Activated T-cell treated with anti-CD3 and anti-CD28 coated beads, Interleukin-2, amount 50 U/mL, for 24 hours (primary cell): ENCODE measurements at regions not wholly inside any gene's neighbourhood (a gene's known extent, or its start where the extent isn't known, plus 50 kb on each side); places are given as distances from the start of the nearest gene placed in this dataset.

ENCODE experiments used
- DNase-seq: peaks from one replicate; pipeline ENCODE4 v3.0.0-alpha.2; 2020
- H3K27ac Mint-ChIP-seq: 2 replicates; pipeline ENCODE4 v1.8.0; 2020; ENCODE audit warnings: mild to moderate bottlenecking, mixed read lengths
- H3K27me3 Mint-ChIP-seq: 2 replicates; pipeline ENCODE4 v1.8.0; 2020; ENCODE audit warnings: mixed read lengths
- H3K36me3 Mint-ChIP-seq: 2 replicates; pipeline ENCODE4 v1.8.0; 2020; ENCODE audit warnings: low read depth, mixed read lengths
- H3K4me1 Mint-ChIP-seq: 2 replicates; pipeline ENCODE4 v1.8.0; 2020; ENCODE audit warnings: low read depth, mixed read lengths
- H3K4me3 Mint-ChIP-seq: 2 replicates; pipeline ENCODE4 v1.8.0; 2020; ENCODE audit warnings: mild to moderate bottlenecking, moderate library complexity, mixed read lengths
- H3K9me3 Mint-ChIP-seq: 2 replicates; pipeline ENCODE4 v1.8.0; 2020; ENCODE audit warnings: mixed read lengths

DNA sequence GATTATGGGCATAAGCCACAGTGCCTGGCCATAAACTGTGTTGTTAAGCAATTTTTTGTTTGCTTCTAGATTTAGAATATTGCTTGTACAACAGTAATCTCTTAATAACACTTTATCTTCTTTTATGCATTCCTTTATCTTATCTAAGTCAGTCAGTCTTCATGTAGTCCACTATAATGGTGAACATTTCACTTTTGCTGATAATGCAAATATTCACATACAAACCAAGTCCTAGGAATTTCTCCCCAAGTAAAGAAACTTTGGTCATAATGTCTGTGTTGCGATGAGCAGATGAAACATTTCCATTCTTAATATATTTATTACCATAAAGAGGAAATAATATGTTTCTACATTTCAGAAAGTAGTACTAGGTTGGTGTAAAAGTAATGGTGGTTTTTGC, 765.8 kb upstream of the ARRDC4 start:
- no peaks in the 10 kb centered on the region for H3K36me3 Mint-ChIP-seq
- no peak for DNase-seq
- no peak overlapping the region for H3K4me3 Mint-ChIP-seq
- no peak overlapping the region for H3K27ac Mint-ChIP-seq
- H3K9me3 Mint-ChIP-seq: peaks cover 4% of the 10 kb centered on the region
- H3K4me1 Mint-ChIP-seq: no peaks in the 10 kb centered on the region
- H3K27me3 Mint-ChIP-seq: no peaks in the 10 kb centered on the region

DNA sequence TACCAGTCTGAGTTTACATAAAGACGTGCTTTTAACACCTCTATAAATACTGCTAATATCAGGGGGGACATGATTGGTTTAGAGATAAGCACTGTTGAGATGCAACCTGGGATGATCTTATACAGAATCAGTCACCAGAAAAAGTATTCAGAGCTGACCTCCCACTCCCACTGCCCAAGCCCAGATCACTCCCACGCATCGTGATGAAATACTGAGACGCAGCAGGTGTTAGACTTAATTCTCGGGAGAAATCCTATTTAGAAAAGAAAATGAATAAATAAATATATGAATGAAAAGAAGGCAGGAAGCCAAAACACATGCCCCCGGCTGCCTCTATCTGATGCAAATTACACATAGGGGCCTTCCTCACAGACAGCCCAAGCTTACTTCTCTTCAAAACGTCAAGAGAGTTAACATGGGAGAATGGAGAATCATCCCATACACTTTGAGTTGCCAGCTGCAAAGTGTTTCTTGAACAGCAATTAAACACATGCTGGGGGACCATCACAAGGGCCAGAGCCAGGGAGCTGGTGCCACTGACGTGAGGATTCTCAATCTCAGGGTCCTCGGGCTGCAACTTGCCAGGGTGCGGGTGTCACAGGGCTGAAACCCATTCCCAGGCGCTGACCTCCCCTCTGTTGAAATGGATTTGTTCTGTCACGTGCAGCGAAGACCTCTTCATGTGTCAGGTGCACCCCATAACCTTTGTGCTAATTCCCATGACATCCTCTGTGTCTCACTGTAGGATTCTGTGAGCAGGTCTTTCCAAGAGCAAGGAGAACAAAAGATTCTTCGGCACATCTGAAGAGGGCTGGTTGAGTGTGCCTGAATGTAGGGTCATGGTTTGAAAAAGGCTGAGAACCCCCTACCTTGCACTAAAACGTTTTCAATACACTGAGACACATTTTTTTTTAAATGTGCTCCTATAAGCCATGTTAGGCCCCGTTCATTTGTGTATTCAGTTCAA, 764.2 kb upstream of the ARRDC4 start:
- DNase-seq: no peak
- Mint-ChIP-seq H3K27ac (no peak overlapping the region), H3K4me3 (no peak overlapping the region), H3K36me3 (no peaks in the 10 kb centered on the region), H3K9me3 (peaks cover 4% of the 10 kb centered on the region), H3K27me3 (no peaks in the 10 kb centered on the region), H3K4me1 (no peaks in the 10 kb centered on the region)

- Mint-ChIP-seq H3K4me3 (no peak overlapping the region), H3K4me1 (no peaks in the 10 kb centered on the region), H3K36me3 (no peaks in the 10 kb centered on the region), H3K9me3 (no peaks in the 10 kb centered on the region), H3K27me3 (no peaks in the 10 kb centered on the region), H3K27ac (no peak overlapping the region)
- no peak for DNase-seq
Measured at GRCh38 chr15:97199393-97200051, 761.0 kb upstream of the ARRDC4 start.

DNA sequence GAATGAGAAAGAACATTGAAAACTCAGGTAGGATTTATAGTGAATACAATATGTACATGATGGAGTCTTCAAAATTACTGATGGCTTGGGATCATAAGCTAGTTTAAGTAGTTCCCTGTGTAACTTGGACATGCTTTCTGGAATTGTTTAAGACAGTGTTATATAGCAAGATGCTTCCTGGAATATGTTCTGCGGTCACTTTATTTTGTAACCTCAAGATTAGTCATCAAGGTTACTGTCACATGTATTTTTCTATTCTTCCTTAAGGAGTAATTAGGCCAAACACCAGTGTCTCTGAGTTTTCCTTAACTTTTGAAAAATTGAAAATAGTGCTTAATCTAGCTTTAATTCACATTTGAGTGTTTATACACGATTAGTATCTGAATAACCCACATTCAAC, 760.3 kb upstream of the ARRDC4 start:
- no peak overlapping the region for H3K27ac Mint-ChIP-seq
- H3K9me3 Mint-ChIP-seq: peaks cover 2% of the 10 kb centered on the region
- no peaks in the 10 kb centered on the region for H3K4me1 Mint-ChIP-seq
- H3K36me3 Mint-ChIP-seq: no peaks in the 10 kb centered on the region
- no peak overlapping the region for H3K4me3 Mint-ChIP-seq
- H3K27me3 Mint-ChIP-seq: no peaks in the 10 kb centered on the region
- no peak for DNase-seq

DNA sequence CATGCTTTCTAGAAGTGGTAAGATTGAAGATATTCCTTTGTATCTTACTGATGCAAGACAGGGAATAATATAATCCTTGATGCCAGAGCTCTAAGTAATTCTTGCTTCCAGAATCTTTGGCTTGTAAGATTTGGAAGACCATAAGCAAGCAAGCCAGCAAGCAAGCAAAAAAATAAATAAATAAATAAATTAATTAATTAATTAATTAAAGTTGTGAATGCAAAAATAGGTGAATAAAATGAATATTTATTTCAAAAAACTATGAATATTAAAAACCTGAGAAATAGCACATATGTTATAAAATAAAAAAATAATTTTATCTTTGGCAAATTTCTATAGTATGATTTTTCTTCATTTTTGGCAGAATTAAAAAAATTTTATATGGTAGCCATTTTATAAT, 750.2 kb upstream of the ARRDC4 start:
- Mint-ChIP-seq H3K9me3 (no peaks in the 10 kb centered on the region), H3K4me3 (no peak overlapping the region), H3K4me1 (no peaks in the 10 kb centered on the region), H3K27ac (no peak overlapping the region), H3K36me3 (no peaks in the 10 kb centered on the region), H3K27me3 (no peaks in the 10 kb centered on the region)
- no peak for DNase-seq

- DNase-seq: no peak
- H3K9me3 Mint-ChIP-seq: no peaks in the 10 kb centered on the region
- H3K36me3 Mint-ChIP-seq: no peaks in the 10 kb centered on the region
- no peaks in the 10 kb centered on the region for H3K4me1 Mint-ChIP-seq
- no peak overlapping the region for H3K4me3 Mint-ChIP-seq
- no peaks in the 10 kb centered on the region for H3K27me3 Mint-ChIP-seq
- no peak overlapping the region for H3K27ac Mint-ChIP-seq
Measured at GRCh38 chr15:97215629-97216028, 744.9 kb upstream of the ARRDC4 start.

DNA sequence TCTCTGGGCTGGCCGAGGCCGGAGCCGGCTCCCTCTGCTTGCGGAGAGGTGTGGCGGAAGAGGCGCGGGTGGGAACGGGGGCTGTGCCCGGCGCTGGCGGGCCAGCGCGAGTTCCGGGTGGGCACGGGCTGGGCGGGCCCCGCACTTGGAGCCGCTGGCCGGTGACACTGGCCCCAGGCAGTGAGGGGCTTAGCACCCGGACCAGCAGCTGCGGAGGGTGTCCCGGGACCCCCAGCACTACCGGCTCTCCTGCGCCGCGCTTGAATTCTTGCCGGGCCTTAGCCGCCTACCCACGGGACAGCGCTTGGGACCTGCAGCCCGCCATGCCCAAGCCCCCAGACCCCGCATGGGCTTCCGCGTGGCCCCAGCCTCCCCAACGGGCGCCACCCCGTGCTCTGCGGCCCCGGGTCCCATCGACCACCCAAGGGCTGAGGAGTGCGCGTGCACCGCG, 736.3 kb upstream of the ARRDC4 start:
- Mint-ChIP-seq H3K27me3 (no peaks in the 10 kb centered on the region), H3K9me3 (peaks cover 2% of the 10 kb centered on the region), H3K4me1 (no peaks in the 10 kb centered on the region), H3K4me3 (no peak overlapping the region), H3K27ac (no peak overlapping the region), H3K36me3 (no peaks in the 10 kb centered on the region)
- no peak for DNase-seq

DNA sequence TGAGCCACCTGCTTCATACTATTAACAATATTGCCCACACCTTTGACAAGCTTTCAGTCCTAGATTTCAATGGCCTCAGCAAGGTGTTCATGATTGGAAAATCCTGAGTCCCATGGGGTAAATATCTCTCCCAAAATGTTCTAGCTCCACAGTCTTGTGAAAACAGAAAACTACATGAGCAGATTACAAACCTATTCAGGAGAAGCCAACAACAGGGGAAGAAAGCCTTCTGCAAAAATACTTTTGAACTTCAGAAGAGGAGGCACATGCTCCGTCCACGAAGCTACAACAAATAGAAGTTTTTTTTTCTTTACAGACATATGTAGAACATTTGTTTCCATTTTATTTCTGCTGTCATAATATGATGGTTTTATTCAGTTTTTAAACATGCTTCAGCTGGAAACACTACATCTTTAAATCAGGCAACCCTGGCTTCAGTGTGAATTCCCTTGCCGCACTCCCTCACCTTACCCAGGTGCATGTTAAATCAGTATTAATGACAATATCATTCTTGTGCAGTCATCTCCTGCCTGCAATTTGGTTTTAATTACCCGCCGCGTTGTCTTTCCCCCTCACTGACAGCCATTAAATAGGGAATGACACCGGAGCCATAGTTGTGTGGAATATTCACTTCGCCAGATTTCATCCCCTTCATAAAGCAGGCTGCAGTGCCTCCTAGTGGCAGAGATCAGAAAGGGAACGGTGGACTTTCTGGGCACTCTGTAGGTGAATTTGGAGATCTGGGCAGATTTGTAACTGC, 725.5 kb upstream of the ARRDC4 start:
- Mint-ChIP-seq H3K36me3 (no peaks in the 10 kb centered on the region), H3K9me3 (no peaks in the 10 kb centered on the region), H3K27me3 (peaks cover 4% of the 10 kb centered on the region), H3K27ac (no peak overlapping the region), H3K4me3 (no peak overlapping the region), H3K4me1 (peaks cover 2% of the 10 kb centered on the region)
- peak; percentile 38 for DNase-seq

DNA sequence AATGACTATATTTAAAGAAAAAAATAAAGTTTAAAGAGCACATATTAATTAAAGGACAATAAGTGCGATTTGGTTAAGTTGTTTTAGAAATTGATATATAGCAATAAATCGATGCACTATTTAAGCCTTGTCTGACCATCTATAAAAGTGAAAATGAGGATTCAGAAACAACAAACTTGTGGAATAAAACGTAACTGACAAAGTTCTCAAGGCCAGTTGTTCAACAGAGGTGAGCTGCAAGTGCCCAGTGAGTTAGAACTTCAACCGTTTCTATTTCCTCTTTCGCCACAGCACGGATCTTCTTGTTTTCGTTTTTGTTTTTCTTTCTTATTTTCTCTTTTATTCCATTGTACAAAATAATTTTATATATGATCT, 724.9 kb upstream of the ARRDC4 start:
- Mint-ChIP-seq H3K4me1 (peaks cover 2% of the 10 kb centered on the region), H3K36me3 (no peaks in the 10 kb centered on the region), H3K4me3 (no peak overlapping the region), H3K27ac (no peak overlapping the region), H3K27me3 (peaks cover 4% of the 10 kb centered on the region), H3K9me3 (no peaks in the 10 kb centered on the region)
- no peak for DNase-seq

GRCh38 chr15:97236140-97236539, 724.4 kb upstream of the ARRDC4 start:
- Mint-ChIP-seq H3K4me1 (peaks cover 2% of the 10 kb centered on the region), H3K9me3 (no peaks in the 10 kb centered on the region), H3K27me3 (peaks cover 4% of the 10 kb centered on the region), H3K4me3 (no peak overlapping the region), H3K27ac (no peak overlapping the region), H3K36me3 (no peaks in the 10 kb centered on the region)
- DNase-seq: no peak

DNA sequence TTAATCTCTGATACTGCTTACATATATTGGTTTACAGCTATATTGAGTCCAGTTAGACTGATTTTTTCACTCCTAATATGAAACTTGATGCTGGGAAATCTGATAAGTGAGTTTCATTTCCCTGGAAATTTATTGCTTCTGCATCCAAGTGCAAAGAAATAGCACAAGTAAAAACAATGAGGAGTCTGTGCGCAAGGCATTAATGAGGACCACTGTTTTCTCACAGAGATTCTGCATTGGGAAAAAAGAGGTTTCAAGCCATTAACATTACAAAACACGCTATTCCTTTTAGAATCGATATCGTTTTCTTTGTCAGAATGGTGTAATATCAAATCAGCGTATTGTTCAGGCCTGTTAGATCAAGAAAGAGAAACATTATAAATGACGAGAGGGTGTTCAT, 723.3 kb upstream of the ARRDC4 start:
- no peak overlapping the region for H3K27ac Mint-ChIP-seq
- no peak overlapping the region for H3K4me3 Mint-ChIP-seq
- H3K36me3 Mint-ChIP-seq: no peaks in the 10 kb centered on the region
- H3K9me3 Mint-ChIP-seq: no peaks in the 10 kb centered on the region
- H3K27me3 Mint-ChIP-seq: peaks cover 4% of the 10 kb centered on the region
- H3K4me1 Mint-ChIP-seq: peaks cover 2% of the 10 kb centered on the region
- DNase-seq: no peak

DNA sequence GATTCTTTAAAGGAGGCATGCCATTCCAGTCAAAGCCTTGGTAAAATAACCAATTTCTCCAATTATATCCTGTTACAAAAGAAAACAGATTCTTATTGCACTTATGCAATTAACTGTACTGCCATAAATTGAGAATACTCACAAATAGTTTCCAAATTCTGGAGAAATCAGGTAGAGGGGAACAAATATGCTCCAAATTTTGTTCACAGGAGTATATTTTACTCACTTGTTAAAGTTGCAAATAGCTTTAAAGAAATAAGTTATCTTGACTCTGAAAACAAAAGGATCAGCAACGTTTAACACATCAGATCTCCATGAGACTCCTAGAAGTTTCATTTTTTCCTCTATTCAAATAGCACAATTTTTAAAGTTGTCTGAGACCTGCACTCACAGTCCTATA, 712.1 kb upstream of the ARRDC4 start:
- Mint-ChIP-seq H3K9me3 (peaks cover 9% of the 10 kb centered on the region), H3K27ac (no peak overlapping the region), H3K36me3 (no peaks in the 10 kb centered on the region), H3K4me3 (no peak overlapping the region), H3K4me1 (no peaks in the 10 kb centered on the region), H3K27me3 (peaks cover 4% of the 10 kb centered on the region)
- DNase-seq: no peak

GRCh38 chr15:97259943-97260342, 700.6 kb upstream of the ARRDC4 start:
- Mint-ChIP-seq H3K36me3 (no peaks in the 10 kb centered on the region), H3K4me3 (no peak overlapping the region), H3K27me3 (no peaks in the 10 kb centered on the region), H3K9me3 (peaks cover 11% of the 10 kb centered on the region), H3K4me1 (no peaks in the 10 kb centered on the region), H3K27ac (no peak overlapping the region)
- no peak for DNase-seq

DNA sequence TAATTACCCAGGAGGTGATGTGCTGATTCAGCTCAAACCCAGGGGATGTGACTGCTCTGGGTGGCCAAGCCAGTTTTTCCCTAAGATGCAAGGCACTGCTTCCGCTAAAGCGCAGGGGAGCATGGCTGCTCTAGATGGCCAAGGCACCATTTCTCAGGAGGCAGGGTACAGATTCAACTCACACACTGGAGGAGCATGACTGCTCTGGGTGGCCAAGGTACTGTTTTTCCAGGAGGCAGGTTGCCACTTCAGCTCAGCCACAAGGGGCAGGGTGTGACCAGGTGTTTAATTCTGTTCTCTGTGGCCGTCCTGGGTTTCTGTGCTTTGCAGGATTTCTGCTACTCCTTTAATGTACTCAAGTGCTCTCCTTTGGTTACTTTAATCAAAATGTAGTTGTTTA, 659.3 kb upstream of the ARRDC4 start:
- DNase-seq: no peak
- Mint-ChIP-seq H3K27me3 (no peaks in the 10 kb centered on the region), H3K4me1 (no peaks in the 10 kb centered on the region), H3K9me3 (no peaks in the 10 kb centered on the region), H3K36me3 (no peaks in the 10 kb centered on the region), H3K4me3 (no peak overlapping the region), H3K27ac (no peak overlapping the region)

DNA sequence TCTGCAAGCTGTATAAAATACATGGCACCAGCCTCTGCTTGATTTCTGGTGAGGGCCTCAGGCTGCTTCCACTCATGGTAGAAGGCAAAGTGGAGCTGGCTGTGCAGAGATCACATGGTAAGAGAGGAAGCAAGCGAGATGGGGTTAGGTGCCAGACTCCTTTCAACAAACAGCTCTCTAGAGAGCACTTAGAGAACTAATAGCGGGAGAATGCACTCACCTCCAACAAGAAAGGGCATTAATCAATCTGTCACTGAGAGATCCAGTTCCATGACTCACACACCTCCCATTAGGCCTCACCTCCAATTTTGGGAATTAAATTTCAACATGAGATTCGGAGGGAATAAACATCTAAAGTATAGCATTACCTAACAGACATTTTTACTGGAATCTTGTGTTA, 644.1 kb upstream of the ARRDC4 start:
- H3K4me1 Mint-ChIP-seq: no peaks in the 10 kb centered on the region
- H3K9me3 Mint-ChIP-seq: peaks cover 14% of the 10 kb centered on the region
- no peaks in the 10 kb centered on the region for H3K27me3 Mint-ChIP-seq
- no peak overlapping the region for H3K4me3 Mint-ChIP-seq
- H3K27ac Mint-ChIP-seq: no peak overlapping the region
- no peak for DNase-seq
- no peaks in the 10 kb centered on the region for H3K36me3 Mint-ChIP-seq
